ENCODE measurements at regions not wholly inside any gene's neighbourhood (a gene's known extent, or its start where the extent isn't known, plus 50 kb on each side); places are given as distances from the start of the nearest gene placed in this dataset.

GRCh38 chr10:129136951-129137350, 330.1 kb upstream of the MGMT start:
- no peak for DNase-seq (ENCODE audit: extremely low read depth, low read depth)

- no peak for DNase-seq (ENCODE audit: extremely low read depth, low read depth)
Measured at GRCh38 chr10:129140921-129141885, 325.8 kb upstream of the MGMT start.

DNA sequence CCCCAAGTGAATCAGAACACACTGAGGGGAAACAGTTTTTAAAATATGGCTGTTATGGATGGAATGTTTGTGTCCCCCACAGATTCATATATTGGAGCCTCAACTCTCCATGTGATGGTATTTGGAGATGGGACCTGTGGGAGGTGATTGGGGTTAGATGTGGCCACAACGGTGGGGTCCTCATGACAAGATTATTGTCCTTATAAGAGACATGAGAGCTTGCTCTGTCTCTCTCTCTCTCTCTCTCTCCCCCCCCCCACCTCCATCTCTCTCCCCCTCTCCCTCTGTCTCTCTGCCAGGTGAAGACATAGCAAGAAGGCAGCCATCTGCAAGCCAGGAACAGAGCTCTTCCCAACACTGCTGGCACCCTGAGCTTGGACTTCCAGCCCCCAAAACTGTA, 315.8 kb upstream of the MGMT start:
- DNase-seq (ENCODE audit: extremely low read depth, low read depth) = no peak

GRCh38 chr10:129156406-129156805, 310.6 kb upstream of the MGMT start:
- DNase-seq (ENCODE audit: extremely low read depth, low read depth) = no peak

DNA sequence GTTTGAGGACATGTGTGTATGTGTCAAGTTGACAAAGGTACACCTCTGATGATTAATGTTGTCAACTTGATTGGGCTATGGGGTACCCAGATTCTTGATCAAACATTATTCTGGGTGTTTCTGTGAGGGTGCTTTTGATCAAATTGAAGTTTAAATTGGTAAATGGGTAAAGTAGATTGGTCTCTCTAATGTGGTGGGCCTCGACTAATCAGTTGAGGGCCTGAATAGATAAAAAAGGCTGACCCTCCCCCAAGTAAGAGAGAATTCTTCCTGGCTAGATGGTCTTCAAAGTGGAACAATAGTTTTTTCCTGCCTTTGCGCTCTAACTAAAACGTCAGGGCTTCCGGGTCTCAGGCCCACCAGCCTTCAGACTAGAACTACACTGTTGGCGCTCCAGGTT, 309.9 kb upstream of the MGMT start:
- DNase-seq (ENCODE audit: extremely low read depth, low read depth) = no peak

DNA sequence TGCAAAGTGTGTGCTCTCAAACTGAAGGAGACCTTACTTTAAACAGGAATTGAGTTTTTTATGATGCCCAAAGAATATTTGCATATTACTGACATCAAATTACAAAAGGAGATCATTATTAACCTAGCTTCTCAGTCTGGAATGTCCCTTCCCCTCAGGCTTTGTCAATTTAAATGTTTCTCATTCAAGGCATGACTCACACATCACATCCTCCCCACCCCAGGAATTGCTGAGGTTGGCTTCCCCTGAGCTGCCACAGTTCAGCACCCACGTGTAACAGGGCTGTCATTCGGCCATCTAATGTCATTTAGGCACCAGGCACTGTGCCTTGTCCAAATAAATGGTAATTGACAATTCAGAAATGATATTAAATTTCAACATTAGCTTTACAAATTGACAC, 305.9 kb upstream of the MGMT start:
- DNase-seq (ENCODE audit: extremely low read depth, low read depth) = no peak

DNA sequence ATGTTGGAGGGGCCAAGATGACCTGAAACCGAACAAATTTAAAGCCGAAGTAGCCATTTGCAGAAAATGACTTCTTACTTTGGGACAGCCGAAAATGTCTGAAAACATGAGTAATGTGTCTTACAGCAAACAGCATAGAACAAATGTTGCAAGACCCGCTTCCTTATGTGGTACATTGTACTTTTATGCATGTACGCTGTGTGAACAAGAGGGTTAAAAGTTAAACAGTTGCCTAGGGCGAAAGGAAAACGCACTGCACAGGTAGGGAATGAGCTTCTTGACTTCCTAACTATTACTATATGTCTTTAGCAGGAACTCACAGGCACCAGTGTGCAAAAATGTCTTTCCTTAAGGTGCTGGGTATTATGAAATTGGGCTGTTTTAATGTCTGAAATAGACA, 303.5 kb upstream of the MGMT start:
- DNase-seq (ENCODE audit: extremely low read depth, low read depth) = no peak

DNA sequence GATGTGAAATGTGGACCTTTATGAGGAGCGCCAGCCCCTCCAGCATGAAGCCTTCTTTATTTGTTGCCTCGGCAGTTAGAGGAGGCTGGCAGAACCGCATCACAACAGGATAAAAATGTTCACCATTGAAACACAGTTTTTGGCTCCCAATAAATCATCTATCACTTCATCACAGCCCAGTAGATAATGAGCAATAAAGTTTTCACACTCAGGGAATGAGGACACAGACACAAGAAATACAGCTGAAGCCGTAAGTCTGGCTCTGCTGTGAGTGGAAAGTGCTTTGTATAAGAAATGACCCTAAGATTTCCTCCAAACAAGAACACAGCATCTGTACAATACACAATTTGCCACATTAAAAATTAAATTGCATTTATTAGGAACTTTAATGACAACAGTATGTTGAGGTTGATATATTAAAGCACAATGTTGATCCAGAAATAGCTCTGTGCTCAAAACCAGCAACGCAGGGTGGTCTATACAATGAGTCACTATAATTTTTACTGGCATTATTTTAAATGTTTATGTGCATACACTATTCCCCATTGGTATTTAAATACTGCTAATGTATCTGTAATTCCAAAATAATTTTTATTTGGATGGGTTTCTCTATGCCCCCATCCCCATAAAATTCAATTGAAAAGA, 301.8 kb upstream of the MGMT start:
- DNase-seq (ENCODE audit: extremely low read depth, low read depth) = no peak

DNA sequence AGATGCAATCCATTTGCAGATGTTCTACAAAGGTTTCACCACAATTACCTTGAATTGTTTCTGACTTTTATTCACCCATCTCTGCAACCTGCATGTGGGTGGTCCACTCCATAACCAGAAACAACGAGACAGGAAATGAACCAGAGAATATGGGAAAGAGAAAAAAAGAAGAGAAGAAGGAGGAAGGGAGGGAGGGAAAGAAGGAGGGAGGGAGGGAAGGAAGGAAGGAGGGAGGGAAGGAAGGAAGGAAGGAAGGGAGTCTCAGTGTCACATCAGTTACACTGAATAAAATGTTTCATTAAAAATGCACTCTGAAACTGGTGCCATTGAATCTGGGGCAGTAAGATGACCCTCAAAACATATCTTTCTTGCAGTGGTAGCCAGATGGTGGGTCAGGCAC, 301.3 kb upstream of the MGMT start:
- no peak for DNase-seq (ENCODE audit: extremely low read depth, low read depth)

- no peak for DNase-seq (ENCODE audit: extremely low read depth, low read depth)
Measured at GRCh38 chr10:129168660-129169059, 298.4 kb upstream of the MGMT start.

DNA sequence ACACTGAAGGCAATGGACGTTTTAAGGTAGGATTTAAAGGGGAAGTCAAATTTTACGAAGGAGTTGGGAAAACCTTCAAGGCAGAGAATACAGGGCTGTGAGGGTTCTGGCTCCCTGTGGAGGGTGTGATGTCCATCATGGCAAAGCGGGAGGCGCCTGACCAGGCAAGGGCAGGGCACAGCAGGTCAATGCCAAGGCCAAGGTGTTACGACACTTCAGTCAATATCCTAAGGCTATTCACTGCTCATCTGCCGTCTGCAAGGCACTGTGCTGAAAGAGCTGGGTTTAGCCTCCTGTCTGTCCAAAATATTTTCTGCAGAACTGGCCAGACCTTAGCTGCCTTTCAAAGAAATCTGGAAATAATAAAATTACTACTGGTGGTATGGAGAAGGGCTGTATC, 297.9 kb upstream of the MGMT start:
- no peak for DNase-seq (ENCODE audit: extremely low read depth, low read depth)

GRCh38 chr10:129170812-129171211, 296.2 kb upstream of the MGMT start:
- DNase-seq (ENCODE audit: extremely low read depth, low read depth) = no peak

DNA sequence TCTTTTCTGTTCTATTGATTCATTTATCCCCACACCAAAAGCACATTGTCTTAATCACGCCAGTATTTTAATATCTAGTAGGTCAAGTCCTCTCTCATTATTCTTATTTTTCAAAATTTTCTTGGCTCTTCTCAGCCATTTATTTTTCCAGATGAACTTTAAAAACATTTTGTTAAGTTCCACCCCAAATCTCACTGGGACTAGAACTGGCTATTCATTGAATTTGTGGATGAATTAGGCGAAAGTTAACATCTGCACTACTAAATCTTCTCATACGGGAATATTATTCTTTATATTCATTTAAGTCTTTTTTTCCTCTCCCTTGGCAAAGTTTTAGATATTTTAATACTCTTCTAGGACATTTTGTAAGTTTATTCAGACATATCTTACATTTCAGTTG, 295.2 kb upstream of the MGMT start:
- no peak for DNase-seq (ENCODE audit: extremely low read depth, low read depth)

DNA sequence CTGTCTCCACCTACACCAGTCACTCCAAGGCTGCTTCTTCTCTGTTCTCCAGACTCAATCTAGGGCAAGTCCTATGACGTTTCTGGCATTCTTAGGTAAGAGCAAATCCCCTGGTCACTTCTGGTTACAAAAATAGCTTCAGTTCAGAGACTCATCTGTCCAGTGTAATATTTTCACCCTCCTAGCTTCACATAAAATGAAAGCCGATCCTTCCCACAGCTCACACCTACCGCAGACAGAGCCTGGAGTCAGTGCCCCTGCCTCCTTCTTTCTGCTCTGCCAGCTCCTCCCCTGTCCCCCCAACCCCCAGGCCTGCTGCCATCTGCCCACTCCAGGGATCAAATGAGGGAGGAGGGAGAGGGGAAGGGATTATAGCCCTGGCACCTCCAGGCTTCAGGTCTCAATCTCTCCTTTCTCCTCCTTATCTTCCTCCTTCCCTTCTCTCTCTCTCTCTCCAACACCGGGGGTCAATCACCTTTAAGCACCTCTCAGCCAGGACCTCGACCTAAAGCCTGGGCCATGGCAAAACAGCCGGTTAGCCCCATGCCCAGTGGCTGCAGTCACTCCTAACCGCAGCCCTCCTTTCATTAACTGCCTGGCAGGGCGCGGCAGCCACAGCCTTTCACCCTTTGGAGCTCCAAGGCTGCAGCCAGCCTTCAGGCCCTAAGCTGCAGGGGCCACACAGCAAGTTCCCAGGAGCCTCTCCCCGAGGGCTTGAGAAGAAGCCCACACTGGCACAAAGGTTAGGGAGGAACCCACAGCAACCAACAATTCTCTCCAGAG, 292.6 kb upstream of the MGMT start:
- no peak for DNase-seq (ENCODE audit: extremely low read depth, low read depth)

DNA sequence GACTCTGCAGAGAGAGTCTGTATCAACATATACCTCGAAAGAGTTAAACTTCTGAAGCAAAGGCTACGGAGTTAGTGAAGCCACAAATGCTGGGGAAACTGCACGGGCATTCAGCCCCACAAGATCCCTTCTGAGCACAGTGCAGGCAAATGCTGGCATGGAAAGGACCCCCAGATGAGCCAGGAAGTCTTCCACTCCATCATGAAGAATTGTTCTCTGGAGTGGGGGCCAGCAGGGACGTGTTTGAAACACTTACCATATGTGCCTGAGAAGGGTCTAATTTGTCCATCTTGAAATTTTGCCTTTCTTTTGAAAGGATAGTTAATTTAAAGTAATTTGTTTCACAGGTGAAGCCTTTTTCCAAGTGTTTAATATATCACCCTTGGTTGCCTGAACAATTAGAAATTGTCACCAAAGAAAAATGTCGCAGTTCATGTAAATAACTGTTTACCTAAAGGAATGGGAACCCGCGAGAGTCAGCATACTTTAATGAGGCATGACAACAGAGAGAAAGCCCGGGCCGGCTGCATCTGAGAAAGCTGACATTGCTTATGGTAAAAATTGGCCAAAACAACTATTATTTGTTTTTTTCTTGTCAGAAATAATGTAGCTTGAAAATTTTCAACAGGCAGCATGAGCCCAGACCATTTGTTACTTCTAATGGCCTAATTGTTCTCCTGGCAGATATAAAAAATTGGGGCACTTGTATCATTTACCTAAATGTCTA, 287.6 kb upstream of the MGMT start:
- DNase-seq (ENCODE audit: extremely low read depth, low read depth) = no peak

DNA sequence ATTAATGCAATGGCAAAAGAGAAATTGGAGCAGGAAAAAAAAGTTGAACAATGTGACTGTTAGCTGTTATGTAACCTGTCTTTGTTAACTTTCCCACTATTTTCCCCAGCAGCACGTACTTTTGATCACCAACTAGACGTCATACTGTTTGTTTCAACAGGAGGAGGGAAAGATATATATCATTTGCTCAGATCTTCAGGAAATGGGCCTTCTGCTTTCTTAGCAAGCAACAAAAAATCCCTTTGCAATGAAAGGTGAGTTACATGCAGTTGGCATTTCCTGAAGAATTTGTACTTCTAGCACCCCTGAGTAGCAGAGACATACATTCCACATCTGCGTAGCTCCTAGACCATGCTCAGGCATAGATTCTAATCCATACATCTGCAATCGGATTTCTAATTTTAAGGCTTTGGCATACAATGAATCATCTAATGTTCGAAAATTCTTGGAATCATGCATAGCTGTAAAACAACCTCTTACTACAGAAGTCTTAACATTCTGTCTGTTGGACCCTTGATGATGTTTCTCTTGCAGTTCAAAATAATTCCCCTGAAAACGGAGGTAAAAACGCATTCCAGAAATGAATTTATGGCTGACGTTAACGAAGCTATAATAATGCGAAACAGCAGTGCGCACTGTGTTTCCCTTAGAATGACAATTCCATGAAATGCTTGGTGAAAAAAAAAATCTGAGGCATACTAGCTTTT, 286.9 kb upstream of the MGMT start:
- DNase-seq (ENCODE audit: extremely low read depth, low read depth) = no peak

GRCh38 chr10:129184196-129184595, 282.8 kb upstream of the MGMT start:
- DNase-seq (ENCODE audit: extremely low read depth, low read depth) = no peak

DNA sequence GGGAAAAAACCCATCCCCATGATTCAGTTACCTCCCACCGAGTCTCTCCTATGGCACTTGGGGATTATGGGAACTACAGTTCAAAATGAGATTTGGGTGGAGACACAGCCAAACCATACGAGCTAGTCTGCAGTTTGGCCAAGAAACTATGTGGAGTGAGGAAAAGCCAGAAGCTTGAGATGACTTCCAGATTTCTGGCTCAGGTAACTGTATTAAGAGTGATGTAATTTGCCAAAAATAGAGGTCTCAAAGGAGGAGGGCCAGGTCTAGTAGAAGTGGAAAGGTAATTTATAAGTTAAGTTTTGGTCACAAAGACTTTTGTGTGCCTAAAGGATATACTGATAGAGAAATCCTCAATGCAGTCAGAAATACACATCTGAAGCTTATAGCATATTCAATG, 279.7 kb upstream of the MGMT start:
- no peak for DNase-seq (ENCODE audit: extremely low read depth, low read depth)

DNA sequence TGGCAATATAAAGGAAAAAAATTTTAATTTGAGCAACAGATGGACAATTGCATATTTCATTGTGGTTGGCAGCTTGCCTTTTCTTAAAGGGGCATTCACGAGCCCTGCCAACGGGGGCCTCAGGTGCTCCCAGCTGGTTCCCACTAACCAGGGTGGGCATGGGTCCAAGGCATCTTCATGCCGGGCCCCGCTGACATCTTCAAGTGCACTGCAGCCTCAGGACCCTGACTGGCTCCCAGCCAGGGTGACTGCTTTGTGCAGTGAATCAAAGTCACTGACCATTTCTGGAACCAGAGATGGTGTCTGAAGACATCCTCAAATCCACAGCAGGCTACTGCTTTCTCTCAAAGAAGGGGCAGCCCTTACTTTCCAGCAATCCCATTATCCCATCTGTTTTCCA, 275.2 kb upstream of the MGMT start:
- no peak for DNase-seq (ENCODE audit: extremely low read depth, low read depth)
